K562 (cell line): ENCODE measurements at regions not wholly inside any gene's neighbourhood (a gene's known extent, or its start where the extent isn't known, plus 50 kb on each side); places are given as distances from the start of the nearest gene placed in this dataset.

ENCODE experiments used
- RAD21 ChIP-seq, 2 experiments: fragments of 250-450 bp in 1 of 2; fragments of 450-650 bp in 1 of 2; sonication (Bioruptor Pico) in 1 of 2; formaldehyde crosslinking in 1 of 2; IDR thresholded peaks in 1 of 2; conservative IDR thresholded peaks in 1 of 2; 2 replicates each; pipeline versions ENCODE4 v1.4.0 to v1.8.0; 2020 to 2022; ENCODE audit warnings: mild to moderate bottlenecking in 2 of 2, moderate library complexity in 1 of 2
- TF ChIP-seq, protein P1 (sequence below), 2 experiments: fragments of 450-650 bp; formaldehyde crosslinking in 1 of 2; IDR thresholded peaks; 2 replicates each; pipeline versions ENCODE4 v1.4.0 to v1.6.1; 2014 to 2020; ENCODE audit warnings: mild to moderate bottlenecking in 2 of 2, borderline replicate concordance in 1 of 2, low read depth in 1 of 2
- TF ChIP-seq, protein P2 (sequence below): fragments of 450-650 bp; IDR thresholded peaks from 2 replicates; pipeline ENCODE4 v1.6.1; 2017; ENCODE audit warnings: antibody characterized with exemption
- TF ChIP-seq, protein P3 (sequence below): fragments of 450-650 bp; formaldehyde crosslinking; IDR thresholded peaks from 2 replicates; pipeline ENCODE4 v1.4.0; 2020; ENCODE audit warnings: mild to moderate bottlenecking, moderate library complexity

DNA sequence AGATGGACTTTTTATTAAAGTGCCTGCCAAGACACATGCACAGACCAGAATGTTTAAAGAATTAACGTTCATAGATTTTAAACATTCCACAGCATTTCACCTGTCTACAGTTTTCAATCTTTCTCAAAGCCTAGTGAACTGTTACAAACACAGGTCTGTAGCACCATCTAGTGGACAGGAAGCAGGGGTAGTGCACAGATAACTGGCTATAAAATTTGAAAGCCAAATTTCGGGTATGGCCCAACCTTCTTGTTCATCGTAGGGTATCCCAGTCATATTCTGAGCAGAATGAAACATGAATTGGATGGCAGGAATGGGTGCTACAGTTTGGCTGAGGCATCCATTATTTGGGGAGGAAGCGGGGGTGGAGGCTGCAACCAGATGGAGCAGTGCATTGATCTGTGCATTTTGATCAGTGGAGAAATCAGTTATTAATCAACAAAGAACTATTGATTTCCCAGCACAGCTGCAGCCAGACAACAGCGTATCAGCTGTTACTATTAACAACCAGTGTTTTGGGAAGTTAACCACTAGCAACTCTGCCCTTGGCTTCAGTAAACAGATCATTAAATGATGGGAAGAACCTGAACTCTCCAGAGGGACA lies 56.1 kb upstream of the B3GAT2 start (continued):
- TF ChIP-seq, protein P1, sequence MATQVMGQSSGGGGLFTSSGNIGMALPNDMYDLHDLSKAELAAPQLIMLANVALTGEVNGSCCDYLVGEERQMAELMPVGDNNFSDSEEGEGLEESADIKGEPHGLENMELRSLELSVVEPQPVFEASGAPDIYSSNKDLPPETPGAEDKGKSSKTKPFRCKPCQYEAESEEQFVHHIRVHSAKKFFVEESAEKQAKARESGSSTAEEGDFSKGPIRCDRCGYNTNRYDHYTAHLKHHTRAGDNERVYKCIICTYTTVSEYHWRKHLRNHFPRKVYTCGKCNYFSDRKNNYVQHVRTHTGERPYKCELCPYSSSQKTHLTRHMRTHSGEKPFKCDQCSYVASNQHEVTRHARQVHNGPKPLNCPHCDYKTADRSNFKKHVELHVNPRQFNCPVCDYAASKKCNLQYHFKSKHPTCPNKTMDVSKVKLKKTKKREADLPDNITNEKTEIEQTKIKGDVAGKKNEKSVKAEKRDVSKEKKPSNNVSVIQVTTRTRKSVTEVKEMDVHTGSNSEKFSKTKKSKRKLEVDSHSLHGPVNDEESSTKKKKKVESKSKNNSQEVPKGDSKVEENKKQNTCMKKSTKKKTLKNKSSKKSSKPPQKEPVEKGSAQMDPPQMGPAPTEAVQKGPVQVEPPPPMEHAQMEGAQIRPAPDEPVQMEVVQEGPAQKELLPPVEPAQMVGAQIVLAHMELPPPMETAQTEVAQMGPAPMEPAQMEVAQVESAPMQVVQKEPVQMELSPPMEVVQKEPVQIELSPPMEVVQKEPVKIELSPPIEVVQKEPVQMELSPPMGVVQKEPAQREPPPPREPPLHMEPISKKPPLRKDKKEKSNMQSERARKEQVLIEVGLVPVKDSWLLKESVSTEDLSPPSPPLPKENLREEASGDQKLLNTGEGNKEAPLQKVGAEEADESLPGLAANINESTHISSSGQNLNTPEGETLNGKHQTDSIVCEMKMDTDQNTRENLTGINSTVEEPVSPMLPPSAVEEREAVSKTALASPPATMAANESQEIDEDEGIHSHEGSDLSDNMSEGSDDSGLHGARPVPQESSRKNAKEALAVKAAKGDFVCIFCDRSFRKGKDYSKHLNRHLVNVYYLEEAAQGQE (IDR thresholded peaks at IDR 0.05; ENCODE audit: borderline replicate concordance): peak; percentile 42; the same call in 1 of the 2 replicates
- TF ChIP-seq, protein P1 (CRISPR knock-in tag; IDR thresholded peaks at IDR 0.05; ENCODE audit: low read depth): no peak
- TF ChIP-seq RAD21 (CRISPR knock-in tag; conservative IDR thresholded peaks at IDR 0.05 in 1 of 2, IDR thresholded peaks at IDR 0.05 in 1 of 2): peak; percentile 72 to 83
- TF ChIP-seq, protein P2, sequence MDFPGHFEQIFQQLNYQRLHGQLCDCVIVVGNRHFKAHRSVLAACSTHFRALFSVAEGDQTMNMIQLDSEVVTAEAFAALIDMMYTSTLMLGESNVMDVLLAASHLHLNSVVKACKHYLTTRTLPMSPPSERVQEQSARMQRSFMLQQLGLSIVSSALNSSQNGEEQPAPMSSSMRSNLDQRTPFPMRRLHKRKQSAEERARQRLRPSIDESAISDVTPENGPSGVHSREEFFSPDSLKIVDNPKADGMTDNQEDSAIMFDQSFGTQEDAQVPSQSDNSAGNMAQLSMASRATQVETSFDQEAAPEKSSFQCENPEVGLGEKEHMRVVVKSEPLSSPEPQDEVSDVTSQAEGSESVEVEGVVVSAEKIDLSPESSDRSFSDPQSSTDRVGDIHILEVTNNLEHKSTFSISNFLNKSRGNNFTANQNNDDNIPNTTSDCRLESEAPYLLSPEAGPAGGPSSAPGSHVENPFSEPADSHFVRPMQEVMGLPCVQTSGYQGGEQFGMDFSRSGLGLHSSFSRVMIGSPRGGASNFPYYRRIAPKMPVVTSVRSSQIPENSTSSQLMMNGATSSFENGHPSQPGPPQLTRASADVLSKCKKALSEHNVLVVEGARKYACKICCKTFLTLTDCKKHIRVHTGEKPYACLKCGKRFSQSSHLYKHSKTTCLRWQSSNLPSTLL: no peak
- TF ChIP-seq, protein P3, sequence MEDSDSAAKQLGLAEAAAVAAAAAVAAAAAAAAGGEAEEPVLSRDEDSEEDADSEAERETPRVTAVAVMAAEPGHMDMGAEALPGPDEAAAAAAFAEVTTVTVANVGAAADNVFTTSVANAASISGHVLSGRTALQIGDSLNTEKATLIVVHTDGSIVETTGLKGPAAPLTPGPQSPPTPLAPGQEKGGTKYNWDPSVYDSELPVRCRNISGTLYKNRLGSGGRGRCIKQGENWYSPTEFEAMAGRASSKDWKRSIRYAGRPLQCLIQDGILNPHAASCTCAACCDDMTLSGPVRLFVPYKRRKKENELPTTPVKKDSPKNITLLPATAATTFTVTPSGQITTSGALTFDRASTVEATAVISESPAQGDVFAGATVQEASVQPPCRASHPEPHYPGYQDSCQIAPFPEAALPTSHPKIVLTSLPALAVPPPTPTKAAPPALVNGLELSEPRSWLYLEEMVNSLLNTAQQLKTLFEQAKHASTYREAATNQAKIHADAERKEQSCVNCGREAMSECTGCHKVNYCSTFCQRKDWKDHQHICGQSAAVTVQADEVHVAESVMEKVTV (CRISPR knock-in tag): peak; percentile 40; the same call in 1 of the 2 replicates
